H1 (cell line): ENCODE measurements at regions not wholly inside any gene's neighbourhood (a gene's known extent, or its start where the extent isn't known, plus 50 kb on each side); places are given as distances from the start of the nearest gene placed in this dataset.

ENCODE experiments used
- CTCF ChIA-PET: fragments of 300-600 bp; sonication (Branson Sonifier 250); formaldehyde crosslinking; loops from one replicate; lab custom pipeline; 2021; ENCODE audit not compliant: partially characterized antibody; lab: Charles Lee
- POLR2A ChIA-PET: fragments of 300-600 bp; sonication (Branson Sonifier 250); formaldehyde crosslinking; loops from one replicate; lab custom pipeline; 2021; ENCODE audit warnings: inconsistent platforms; ENCODE audit not compliant: partially characterized antibody; lab: Charles Lee
- DNase-seq, 2 experiments: peaks; one replicate each; pipeline versions ENCODE4 v3.0.0 to v3.0.0-alpha.2; 2010 to 2022; ENCODE audit warnings: low spot score in 2 of 2, low read depth in 1 of 2, mixed read lengths in 1 of 2
- FAIRE-seq: peaks from 2 replicates; lab custom pipeline; 2011; peaks lifted over from hg19 to GRCh38; lab: Jason Lieb, UNC
- H2AFZ ChIP-seq: 2 replicates; pipeline ENCODE4 v1.8.1; 2012; ENCODE audit warnings: low read length, inconsistent platforms
- H2AK5ac ChIP-seq: 2 replicates; pipeline ENCODE4 v1.6.1; 2013; ENCODE audit warnings: low read depth, low read length
- H2BK120ac ChIP-seq: replicated peaks from 2 replicates; pipeline ENCODE3; 2013; ENCODE audit warnings: low read depth, low read length, inconsistent platforms
- H2BK12ac ChIP-seq: 2 replicates; pipeline ENCODE4 v1.6.1; 2013; ENCODE audit warnings: low read depth, low read length
- H2BK15ac ChIP-seq: 2 replicates; pipeline ENCODE4 v1.6.1; 2013; ENCODE audit warnings: low read length
- H2BK20ac ChIP-seq: 2 replicates; pipeline ENCODE4 v1.6.1; 2013; ENCODE audit warnings: low read length
- H2BK5ac ChIP-seq: 2 replicates; pipeline ENCODE4 v1.6.1; 2013; ENCODE audit warnings: low read depth, low read length
- H3K14ac ChIP-seq: 2 replicates; pipeline ENCODE4 v1.6.1; 2013; ENCODE audit warnings: inconsistent platforms; ENCODE audit not compliant: insufficient read length
- H3K18ac ChIP-seq: 2 replicates; pipeline ENCODE4 v1.6.1; 2013; ENCODE audit warnings: low read length; ENCODE audit errors: extremely low read depth
- H3K23ac ChIP-seq: 2 replicates; pipeline ENCODE4 v1.6.1; 2013; ENCODE audit warnings: inconsistent platforms; ENCODE audit not compliant: insufficient read length
- H3K23me2 ChIP-seq: 2 replicates; pipeline ENCODE4 v1.6.1; 2013; ENCODE audit warnings: low read depth, low read length
- H3K27ac ChIP-seq: 2 replicates; pipeline ENCODE4 v1.6.1; 2011; ENCODE audit warnings: low read depth, low read length, inconsistent platforms
- H3K27me3 ChIP-seq, 4 experiments: replicated peaks in 1 of 4; 1 replicate in 1 of 4; 2 replicates in 3 of 4; pipeline versions ENCODE4 v1.6.1 to v1.8.1; 2011 to 2013; ENCODE audit warnings: low read length in 3 of 4, mild to moderate bottlenecking in 3 of 4, inconsistent platforms in 2 of 4, mixed read lengths in 2 of 4, moderate library complexity in 1 of 4; ENCODE audit not compliant: control insufficient read depth in 3 of 4, insufficient read depth in 3 of 4; ENCODE audit errors: extremely low read depth in 1 of 4
- H3K36me3 ChIP-seq, 4 experiments: 2 replicates each; pipeline versions ENCODE4 v1.6.1 to v1.8.1; 2011 to 2013; ENCODE audit warnings: mild to moderate bottlenecking in 4 of 4, low read length in 3 of 4, moderate library complexity in 2 of 4, control low read depth in 1 of 4, inconsistent platforms in 1 of 4; ENCODE audit not compliant: insufficient read depth in 4 of 4, control insufficient read depth in 2 of 4
- H3K4ac ChIP-seq: replicated peaks from 2 replicates; pipeline ENCODE3; 2013; ENCODE audit warnings: low read length, low read depth, mixed read lengths, inconsistent platforms; ENCODE audit not compliant: insufficient read length
- H3K4me1 ChIP-seq, 4 experiments: replicated peaks in 1 of 4; 1 replicate in 1 of 4; 2 replicates in 3 of 4; pipeline versions ENCODE4 v1.6.1 to v1.8.1; 2011 to 2013; ENCODE audit warnings: low read length in 3 of 4, inconsistent platforms in 2 of 4, mixed read lengths in 1 of 4; ENCODE audit not compliant: insufficient read depth in 4 of 4, control insufficient read depth in 3 of 4
- H3K4me2 ChIP-seq, 2 experiments: 2 replicates each; pipeline versions ENCODE4 v1.6.1 to v1.8.1; 2011 to 2013; ENCODE audit warnings: low read depth in 2 of 2, low read length in 2 of 2, control low read depth in 1 of 2, inconsistent platforms in 1 of 2, mild to moderate bottlenecking in 1 of 2; ENCODE audit not compliant: insufficient read depth in 1 of 2
- H3K4me3 ChIP-seq, 4 experiments: fragments of 200-600, 300-600 bp in 1 of 4; sonication (generic), shearing (Covaris generic), sonication (Bioruptor Twin) in 1 of 4; 2 replicates each; pipeline versions ENCODE4 v1.5.1 to v1.8.1; 2011 to 2016; ENCODE audit warnings: low read length in 4 of 4, low read depth in 3 of 4, control low read depth in 2 of 4, inconsistent platforms in 2 of 4, mild to moderate bottlenecking in 2 of 4, mixed read lengths in 1 of 4, moderate library complexity in 1 of 4; ENCODE audit not compliant: insufficient read depth in 2 of 4; ENCODE audit errors: extremely low read depth in 1 of 4
- H3K56ac ChIP-seq: replicated peaks from 2 replicates; pipeline ENCODE3; 2013; ENCODE audit warnings: low read depth, mild to moderate bottlenecking, mixed read lengths, low read length, inconsistent platforms; ENCODE audit not compliant: insufficient read length
- H3K79me1 ChIP-seq: 2 replicates; pipeline ENCODE4 v1.6.1; 2013; ENCODE audit warnings: low read depth, low read length, control low read depth
- H3K79me2 ChIP-seq, 2 experiments: 2 replicates each; pipeline versions ENCODE4 v1.6.1 to v1.8.1; 2012 to 2013; ENCODE audit warnings: low read length in 2 of 2, mild to moderate bottlenecking in 2 of 2, inconsistent platforms in 1 of 2; ENCODE audit not compliant: insufficient read depth in 2 of 2, control insufficient read depth in 1 of 2
- H3K9ac ChIP-seq, 4 experiments: replicated peaks in 1 of 4; 1 replicate in 1 of 4; 2 replicates in 3 of 4; pipeline versions ENCODE4 v1.6.1 to v1.8.1; 2011 to 2013; ENCODE audit warnings: low read depth in 3 of 4, low read length in 3 of 4, control low read depth in 2 of 4, mild to moderate bottlenecking in 2 of 4, moderate library complexity in 2 of 4, inconsistent platforms in 1 of 4; ENCODE audit errors: extremely low read depth in 1 of 4
- H3K9me3 ChIP-seq, 2 experiments: 2 replicates each; pipeline versions ENCODE4 v1.6.1 to v1.8.1; 2012 to 2013; ENCODE audit warnings: mild to moderate bottlenecking in 2 of 2, moderate library complexity in 2 of 2, control low read depth in 1 of 2, inconsistent platforms in 1 of 2, low read depth in 1 of 2, low read length in 1 of 2, mixed read lengths in 1 of 2; ENCODE audit not compliant: insufficient read depth in 2 of 2
- H4K20me1 ChIP-seq, 2 experiments: replicated peaks in 1 of 2; 2 replicates each; pipeline versions ENCODE3 to v1.8.1; 2011 to 2013; ENCODE audit warnings: inconsistent platforms in 2 of 2, low read length in 2 of 2, mild to moderate bottlenecking in 1 of 2; ENCODE audit not compliant: insufficient read depth in 2 of 2, control insufficient read depth in 1 of 2
- H4K5ac ChIP-seq: 2 replicates; pipeline ENCODE4 v1.6.1; 2013; ENCODE audit warnings: low read length, low read depth, mixed read lengths, inconsistent platforms; ENCODE audit not compliant: insufficient read length
- H4K8ac ChIP-seq: 2 replicates; pipeline ENCODE4 v1.8.0; 2013; ENCODE audit warnings: mild to moderate bottlenecking, moderate library complexity, low read length, inconsistent platforms; ENCODE audit not compliant: insufficient read depth; ENCODE audit errors: extremely low read depth
- H4K91ac ChIP-seq: replicated peaks from 2 replicates; pipeline ENCODE3; 2013; ENCODE audit warnings: low read length, mixed read lengths, inconsistent platforms; ENCODE audit not compliant: insufficient read length
- HDAC6 ChIP-seq: IDR thresholded peaks from one replicate; pipeline ENCODE4 v1.7.1; 2012; ENCODE audit warnings: low read depth, mild to moderate bottlenecking, inconsistent platforms, low read length, moderate library complexity
- KDM5A ChIP-seq: fragments of 200-600 bp; IDR thresholded peaks from 2 replicates; pipeline ENCODE4 v1.7.1; 2012; ENCODE audit warnings: mild to moderate bottlenecking, low read length, inconsistent platforms, mixed read lengths
- NANOG ChIP-seq: IDR thresholded peaks from 2 replicates; pipeline ENCODE4 v1.6.1; 2011; ENCODE audit warnings: low read length, low read depth, mild to moderate bottlenecking, inconsistent platforms; ENCODE audit not compliant: insufficient read depth, poor library complexity, severe bottlenecking
- TBP ChIP-seq: IDR thresholded peaks from 2 replicates; pipeline ENCODE4 v1.6.1; 2011; ENCODE audit warnings: low read depth, low read length, improper control_type of control experiment
- WGBS, 2 experiments: shearing (Covaris generic) in 1 of 2; methylation state at CpG; one replicate each; pipeline versions ENCODE4 v1.1.6 to v1.1.7; 2013 to 2015; ENCODE audit warnings: low lambda C conversion rate in 2 of 2, mixed read lengths in 2 of 2, inconsistent platforms in 1 of 2, low coverage in 1 of 2, missing lambda C conversion rate in 1 of 2; ENCODE audit not compliant: insufficient replicate concordance in 2 of 2, insufficient coverage in 1 of 2, insufficient read length in 1 of 2; ENCODE audit errors: extremely low coverage in 1 of 2, missing lambda C conversion rate in 1 of 2; 5-methylcytosine and 5-hydroxymethylcytosine counted together
- TF ChIP-seq, protein P1 (sequence below): IDR thresholded peaks from 2 replicates; pipeline ENCODE4 v1.6.1; 2012; ENCODE audit warnings: inconsistent platforms

DNA sequence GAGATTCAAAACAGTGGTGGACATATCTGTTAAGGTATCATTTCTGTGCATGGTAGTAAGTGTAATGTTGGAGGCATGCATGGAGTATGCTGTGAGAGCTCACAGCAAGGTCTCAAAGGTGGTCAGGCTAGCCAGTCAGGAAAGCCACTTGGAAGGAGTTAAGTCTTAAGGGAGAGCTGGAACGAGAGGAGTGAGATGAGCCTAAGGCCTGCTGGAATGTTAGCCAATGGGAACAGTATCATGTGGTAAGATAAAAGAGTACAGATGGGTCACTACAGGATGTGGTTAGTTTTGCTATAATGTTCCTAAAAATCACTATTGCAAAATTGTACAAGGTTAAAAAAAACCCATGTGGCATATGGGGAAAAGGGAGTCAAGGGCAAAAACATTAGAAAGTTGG, 311.7 kb upstream of the E2F7 start:
- Histone ChIP-seq H3K36me3 (no peaks in the 10 kb centered on the region), H3K9ac (no peak overlapping the region), H3K4me1 (0 out of 7 replicates have a peak, but pooled peaks cover 0 to under 1% (median 0%) of the 10 kb centered on the region in 4 experiments), H3K23ac (no peak overlapping the region), H3K9me3 (no peaks in the 10 kb centered on the region), H3K79me1 (no peaks in the 10 kb centered on the region), H2BK20ac (no peak overlapping the region), H2AFZ (no peak overlapping the region), H2AK5ac (no peak overlapping the region), H2BK5ac (no peak overlapping the region), H4K20me1 (no peaks in the 10 kb centered on the region), H3K79me2 (no peaks in the 10 kb centered on the region), H2BK120ac (no peak overlapping the region), H3K27me3 (no peaks in the 10 kb centered on the region), H3K14ac (no peak overlapping the region), H2BK12ac (no peak overlapping the region), H4K8ac (no peak overlapping the region), H3K27ac (no peak overlapping the region), H3K23me2 (no peaks in the 10 kb centered on the region), H3K4me2 (no peak overlapping the region), H3K4ac (peak overlapping the region; percentile 96), H3K18ac (no peak overlapping the region), H4K91ac (no peak overlapping the region), H3K56ac (no peak overlapping the region), H3K4me3 (no peak overlapping the region), H4K5ac (no peak overlapping the region), H2BK15ac (no peak overlapping the region)
- ChIA-PET POLR2A (no interaction called here), CTCF (no interaction called here)
- WGBS, 2 experiments = 81% methylated on average over 1 of the region's 1 CpG; no CpG with 5 or more reads in 1 of the 2 experiments
- DNase-seq (no peak), FAIRE-seq (no peak)
- TF ChIP-seq, protein P1, sequence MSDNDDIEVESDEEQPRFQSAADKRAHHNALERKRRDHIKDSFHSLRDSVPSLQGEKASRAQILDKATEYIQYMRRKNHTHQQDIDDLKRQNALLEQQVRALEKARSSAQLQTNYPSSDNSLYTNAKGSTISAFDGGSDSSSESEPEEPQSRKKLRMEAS = no peak
- TF ChIP-seq TBP (no peak), HDAC6 (no peak), NANOG (no peak), KDM5A (no peak)
